Sigmoid colon (tissue), 6 donors: ENCODE measurements at regions not wholly inside any gene's neighbourhood (a gene's known extent, or its start where the extent isn't known, plus 50 kb on each side); places are given as distances from the start of the nearest gene placed in this dataset.

Experiments
- DNase-seq: peaks from one replicate; pipeline ENCODE4 v3.0.0-alpha.2; 2019
- H3K27ac ChIP-seq, 4 donors: fragments of 200-600 bp; sonication (generic); one replicate each; pipeline ENCODE4 v1.5.1; 2016 to 2019; ENCODE audit warnings: mild to moderate bottlenecking in 1 of 4
- H3K27me3 ChIP-seq, 3 donors: fragments of 200-600 bp; sonication (generic); one replicate each; pipeline ENCODE4 v1.5.1; 2019; ENCODE audit warnings: mild to moderate bottlenecking in 1 of 3
- H3K36me3 ChIP-seq, 4 donors: fragments of 200-600 bp; sonication (generic); one replicate each; pipeline ENCODE4 v1.5.1; 2016 to 2019
- H3K4me1 ChIP-seq, 4 donors: fragments of 200-600 bp; sonication (generic); one replicate each; pipeline ENCODE4 v1.5.1; 2017 to 2019
- H3K4me3 ChIP-seq, 4 donors: fragments of 200-600 bp; sonication (generic); one replicate each; pipeline ENCODE4 v1.5.1; 2017 to 2019; ENCODE audit warnings: mild to moderate bottlenecking in 2 of 4, moderate library complexity in 1 of 4
- H3K9me3 ChIP-seq, 4 donors: fragments of 200-600 bp in 3 of 4; sonication (generic) in 3 of 4; one replicate each; pipeline versions ENCODE4 v1.5.1 to v1.6.1; 2013 to 2019
- EP300 ChIP-seq, 4 donors: sonication (generic); formaldehyde crosslinking; IDR thresholded peaks; one replicate each; pipeline ENCODE4 v1.6.1; 2017; ENCODE audit warnings: antibody characterized with exemption in 4 of 4
- POLR2A ChIP-seq, 2 donors: fragments of 450-650 bp; IDR thresholded peaks; one replicate each; pipeline ENCODE4 v1.6.1; 2016; ENCODE audit warnings: antibody characterized with exemption in 2 of 2, mild to moderate bottlenecking in 2 of 2, moderate library complexity in 2 of 2
- POLR2AphosphoS5 ChIP-seq, 4 donors: sonication (generic); formaldehyde crosslinking; IDR thresholded peaks; one replicate each; pipeline ENCODE4 v1.6.1; 2017; ENCODE audit warnings: antibody characterized with exemption in 4 of 4
- WGBS, 2 donors: extraction: QIAGEN DNeasy Blood & Tissue Kit; methylation state at CpG; one replicate each; pipeline ENCODE4 v1.1.7; 2013; 5-methylcytosine and 5-hydroxymethylcytosine counted together
- intact Hi-C: fragments of 100-400 bp; cut with DNase I; formaldehyde crosslinking; loops from one replicate; pipeline ENCODE4 v1.15.1; 2023
- TF ChIP-seq, protein P1 (sequence below), 4 experiments: fragments of 450-650 bp in 3 of 4; fragments of 200-600 bp in 1 of 4; IDR thresholded peaks; one replicate each; pipeline ENCODE4 v1.5.1; 2016 to 2019; ENCODE audit warnings: antibody characterized with exemption in 4 of 4, mild to moderate bottlenecking in 3 of 4, moderate library complexity in 2 of 4
- donor health status: healthy with polysubstance abuse.
- donor health status: healthy.

DNA sequence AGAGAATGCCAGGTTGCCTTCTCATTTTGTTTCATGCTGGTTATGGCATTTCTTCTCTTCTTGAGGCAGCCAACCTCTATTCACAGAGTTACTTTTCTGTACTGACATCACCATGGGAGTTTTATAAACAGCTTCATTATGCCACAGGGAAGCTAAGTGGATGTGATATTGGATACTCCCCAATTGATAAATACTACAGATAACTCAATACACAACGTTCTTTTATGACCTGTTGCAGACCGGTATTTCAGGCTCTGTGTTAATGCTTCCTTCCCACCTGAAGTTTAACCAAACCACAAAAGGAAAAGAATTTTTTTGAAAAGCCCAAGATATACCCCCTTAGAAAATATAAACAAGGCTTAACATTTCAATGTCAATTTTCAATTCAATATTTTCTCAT is 258.3 kb upstream of the SOX11 start:
- Histone ChIP-seq H3K36me3 (no peaks in the 10 kb centered on the region), H3K9me3 (no peaks in the 10 kb centered on the region), H3K4me3 (no peak overlapping the region), H3K4me1 (no peaks in the 10 kb centered on the region), H3K27me3 (no peaks in the 10 kb centered on the region), H3K27ac (no peak overlapping the region)
- 10 to 37% methylated on average over 2 of the region's 2 CpGs for WGBS, 2 donors
- no peak for TF ChIP-seq EP300 (IDR thresholded peaks at IDR 0.05)
- TF ChIP-seq, protein P1, sequence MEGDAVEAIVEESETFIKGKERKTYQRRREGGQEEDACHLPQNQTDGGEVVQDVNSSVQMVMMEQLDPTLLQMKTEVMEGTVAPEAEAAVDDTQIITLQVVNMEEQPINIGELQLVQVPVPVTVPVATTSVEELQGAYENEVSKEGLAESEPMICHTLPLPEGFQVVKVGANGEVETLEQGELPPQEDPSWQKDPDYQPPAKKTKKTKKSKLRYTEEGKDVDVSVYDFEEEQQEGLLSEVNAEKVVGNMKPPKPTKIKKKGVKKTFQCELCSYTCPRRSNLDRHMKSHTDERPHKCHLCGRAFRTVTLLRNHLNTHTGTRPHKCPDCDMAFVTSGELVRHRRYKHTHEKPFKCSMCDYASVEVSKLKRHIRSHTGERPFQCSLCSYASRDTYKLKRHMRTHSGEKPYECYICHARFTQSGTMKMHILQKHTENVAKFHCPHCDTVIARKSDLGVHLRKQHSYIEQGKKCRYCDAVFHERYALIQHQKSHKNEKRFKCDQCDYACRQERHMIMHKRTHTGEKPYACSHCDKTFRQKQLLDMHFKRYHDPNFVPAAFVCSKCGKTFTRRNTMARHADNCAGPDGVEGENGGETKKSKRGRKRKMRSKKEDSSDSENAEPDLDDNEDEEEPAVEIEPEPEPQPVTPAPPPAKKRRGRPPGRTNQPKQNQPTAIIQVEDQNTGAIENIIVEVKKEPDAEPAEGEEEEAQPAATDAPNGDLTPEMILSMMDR (IDR thresholded peaks at IDR 0.05) = no peak
- no peak for TF ChIP-seq POLR2AphosphoS5 (IDR thresholded peaks at IDR 0.05)
- TF ChIP-seq POLR2A (IDR thresholded peaks at IDR 0.05) = no peak
- DNase-seq = no peak
- intact Hi-C loops = no loop called here

DNA sequence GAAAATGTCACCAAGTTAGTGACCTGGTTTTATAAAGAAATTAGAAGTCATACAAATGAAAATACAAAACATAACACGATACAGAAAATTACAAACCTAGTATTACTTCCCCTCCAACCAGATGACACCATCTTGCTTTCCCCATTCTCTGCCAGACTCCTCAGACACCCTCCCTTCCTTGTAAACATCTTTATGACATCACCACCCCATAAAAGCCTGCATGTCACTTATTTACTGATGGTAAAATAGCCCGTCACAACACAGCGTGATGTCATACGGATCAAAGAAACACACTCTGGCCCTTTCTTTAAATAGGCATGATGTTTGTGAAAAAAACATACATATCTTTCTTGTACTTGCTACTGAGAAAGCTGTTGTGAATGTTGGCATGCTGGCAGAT is 254.8 kb upstream of the SOX11 start:
- no peak for DNase-seq
- Histone ChIP-seq H3K27ac (no peak overlapping the region), H3K9me3 (no peaks in the 10 kb centered on the region), H3K4me1 (no peaks in the 10 kb centered on the region), H3K4me3 (no peak overlapping the region), H3K27me3 (no peaks in the 10 kb centered on the region), H3K36me3 (no peaks in the 10 kb centered on the region)
- TF ChIP-seq POLR2AphosphoS5 (IDR thresholded peaks at IDR 0.05) (no peak), POLR2A (IDR thresholded peaks at IDR 0.05) (no peak), EP300 (IDR thresholded peaks at IDR 0.05) (no peak)
- TF ChIP-seq, protein P1 (IDR thresholded peaks at IDR 0.05) = no peak
- intact Hi-C loops = no loop called here
- WGBS, 2 donors = 80 to 85% methylated on average over 4 of the region's 4 CpGs

DNA sequence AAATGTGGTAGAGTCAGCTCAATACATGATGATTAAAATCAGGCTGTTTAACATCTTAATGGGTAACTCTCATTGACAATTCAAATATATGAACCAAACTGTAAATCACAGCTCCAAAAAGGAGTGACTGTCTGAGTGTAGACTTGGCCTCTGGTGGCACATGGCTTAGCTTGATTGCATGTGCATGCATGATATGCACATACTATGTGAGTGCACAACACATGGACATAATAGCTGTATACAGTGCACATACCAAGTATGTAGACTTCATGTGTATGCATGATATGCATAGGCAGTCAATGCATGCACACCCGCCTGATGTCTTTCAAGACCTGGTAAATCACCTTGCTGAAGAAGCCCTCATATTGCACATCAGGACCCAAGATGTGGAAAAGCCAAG is 252.0 kb upstream of the SOX11 start:
- Histone ChIP-seq H3K9me3 (no peaks in the 10 kb centered on the region), H3K4me1 (no peaks in the 10 kb centered on the region), H3K36me3 (no peaks in the 10 kb centered on the region), H3K27ac (no peak overlapping the region), H3K4me3 (no peak overlapping the region), H3K27me3 (no peaks in the 10 kb centered on the region)
- intact Hi-C loops = no loop called here
- DNase-seq = no peak
- no peak for TF ChIP-seq POLR2A (IDR thresholded peaks at IDR 0.05)
- no peak for TF ChIP-seq POLR2AphosphoS5 (IDR thresholded peaks at IDR 0.05)
- no peak for TF ChIP-seq EP300 (IDR thresholded peaks at IDR 0.05)
- WGBS, 2 donors = 93 to 94% methylated on average over 1 of the region's 1 CpG

DNA sequence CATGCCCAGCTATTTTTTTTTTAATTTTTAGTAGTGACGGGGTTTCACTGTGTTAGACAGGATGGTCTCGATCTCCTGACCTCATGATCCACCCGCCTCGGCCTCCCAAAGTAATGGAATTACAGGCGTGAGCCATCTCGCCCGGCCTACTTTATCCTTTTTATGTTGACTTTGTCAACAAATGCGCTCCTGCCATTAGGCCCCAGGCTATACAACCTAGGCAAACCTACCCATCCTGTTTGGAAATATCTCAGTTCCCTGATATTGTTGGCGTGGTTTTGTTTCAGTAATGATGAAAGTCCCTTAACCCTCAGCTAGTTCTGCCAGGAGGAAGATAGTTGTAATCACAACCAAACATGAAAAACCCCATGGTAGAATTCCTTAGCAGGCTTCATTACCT is 249.4 kb upstream of the SOX11 start:
- TF ChIP-seq EP300 (IDR thresholded peaks at IDR 0.05) (no peak), POLR2A (IDR thresholded peaks at IDR 0.05) (no peak), POLR2AphosphoS5 (IDR thresholded peaks at IDR 0.05) (no peak)
- TF ChIP-seq, protein P1 (IDR thresholded peaks at IDR 0.05) = no peak

DNA sequence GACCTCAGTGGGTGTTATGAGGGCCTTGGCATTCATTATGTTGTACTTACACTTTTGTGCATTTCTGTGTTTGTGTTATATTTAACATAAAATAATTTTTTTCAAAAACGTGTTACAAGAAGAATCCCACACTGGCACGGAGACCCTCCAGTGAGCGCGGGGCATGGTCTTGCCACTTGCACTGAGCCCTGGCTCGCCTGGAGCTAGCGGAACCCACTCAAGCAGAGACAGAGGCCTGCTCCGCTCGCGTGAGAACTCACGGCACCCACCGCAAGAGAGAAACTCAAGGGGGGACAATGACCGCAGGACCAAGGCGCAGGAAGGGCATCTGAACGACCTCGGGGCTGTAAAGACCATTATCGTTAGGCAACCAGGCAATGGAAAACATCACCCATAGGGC is 248.0 kb upstream of the SOX11 start:
- Histone ChIP-seq H3K9me3 (no peaks in the 10 kb centered on the region), H3K36me3 (no peaks in the 10 kb centered on the region), H3K27ac (no peak overlapping the region), H3K4me3 (no peak overlapping the region), H3K27me3 (no peaks in the 10 kb centered on the region), H3K4me1 (no peaks in the 10 kb centered on the region)
- no peak for DNase-seq
- TF ChIP-seq POLR2A (IDR thresholded peaks at IDR 0.05) (no peak), POLR2AphosphoS5 (IDR thresholded peaks at IDR 0.05) (no peak), EP300 (IDR thresholded peaks at IDR 0.05) (no peak)
- TF ChIP-seq, protein P1 (IDR thresholded peaks at IDR 0.05) = no peak
- 92 to 94% methylated on average over 16 of the region's 16 CpGs for WGBS, 2 donors
- intact Hi-C loops = no loop called here

More for the DNA sequence above, 249.4 kb upstream of the SOX11 start:
- intact Hi-C loops = no loop called here
- no peak for DNase-seq
- no peak overlapping the region for H3K4me3 ChIP-seq
- H3K9me3 ChIP-seq = no peaks in the 10 kb centered on the region
- H3K4me1 ChIP-seq = no peaks in the 10 kb centered on the region
- H3K27ac ChIP-seq = no peak overlapping the region
- H3K36me3 ChIP-seq = no peaks in the 10 kb centered on the region
- WGBS, 2 donors = 69 to 84% methylated on average over 9 of the region's 9 CpGs
- H3K27me3 ChIP-seq = no peaks in the 10 kb centered on the region
